ENCODE measurements at regions not wholly inside any gene's neighbourhood (a gene's known extent, or its start where the extent isn't known, plus 50 kb on each side); places are given as distances from the start of the nearest gene placed in this dataset.
"Not testable (repeated sequence)": the region's sequence is repeated elsewhere in the genome, so short reads cannot be mapped to it uniquely, and the experiment has no call there.

GRCh38 chr10:62996516-62996915 is 136.6 kb upstream of the NRBF2 start:
- no peak for ATAC-seq

- no peak for ATAC-seq
Measured at GRCh38 chr10:62993121-62993520, 140.0 kb upstream of the NRBF2 start.

GRCh38 chr10:62992145-62992721 is 140.9 kb upstream of the NRBF2 start:
- no peak for ATAC-seq

- ATAC-seq = no peak
Measured at GRCh38 chr10:62990126-62990525, 143.0 kb upstream of the NRBF2 start.

GRCh38 chr10:62985807-62986600 is 147.1 kb upstream of the NRBF2 start:
- no peak for ATAC-seq

GRCh38 chr10:62981096-62981495 is 152.0 kb upstream of the NRBF2 start:
- ATAC-seq = peak; percentile 37 to 41

- peak; percentile 78 to 82 for ATAC-seq
Measured at GRCh38 chr10:62980687-62981086, 152.4 kb upstream of the NRBF2 start.

DNA sequence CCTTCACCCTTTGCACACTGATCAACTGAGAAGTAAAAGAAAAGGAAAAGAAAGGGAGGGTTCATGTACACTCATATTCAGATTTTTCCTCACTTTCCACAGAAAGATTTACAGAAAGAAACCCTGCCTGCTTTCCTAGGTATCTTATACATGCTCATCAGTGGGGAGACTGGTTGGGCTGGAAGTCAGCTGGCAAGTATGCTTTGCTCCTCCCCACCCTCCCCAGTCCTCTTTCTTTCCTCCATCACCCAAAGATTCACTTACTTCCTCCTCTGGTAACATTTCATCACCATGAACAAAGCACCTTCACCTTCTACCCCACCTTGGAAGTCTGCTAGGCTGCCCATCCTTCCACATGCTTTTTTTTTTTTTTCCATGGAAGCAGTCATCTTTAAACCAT is 153.2 kb upstream of the NRBF2 start:
- no peak for ATAC-seq

GRCh38 chr10:62978482-62978881 is 154.6 kb upstream of the NRBF2 start:
- ATAC-seq = no peak

GRCh38 chr10:62974795-62975194 is 158.3 kb upstream of the NRBF2 start:
- not testable (repeated sequence) for ATAC-seq

DNA sequence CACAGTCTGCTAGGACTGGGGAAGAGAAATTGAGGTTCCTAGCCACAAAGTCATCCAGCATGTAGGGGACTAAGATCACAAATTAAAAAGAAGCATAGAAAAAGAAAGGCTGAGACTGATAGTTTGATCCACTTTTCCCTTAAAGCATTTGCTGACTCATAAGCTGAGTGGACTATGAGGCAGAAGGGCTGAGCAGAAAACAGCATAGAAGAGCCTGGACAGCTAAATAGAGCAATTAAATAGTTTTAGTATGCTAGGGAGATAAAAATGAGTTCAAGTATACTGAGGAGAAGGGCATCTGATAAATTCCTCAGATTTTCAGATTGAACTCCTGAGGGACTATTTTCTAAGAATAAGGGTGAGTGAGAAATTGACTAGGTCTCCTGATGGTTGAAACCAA is 155.9 kb upstream of the EGR2 start:
- no peak for ATAC-seq

DNA sequence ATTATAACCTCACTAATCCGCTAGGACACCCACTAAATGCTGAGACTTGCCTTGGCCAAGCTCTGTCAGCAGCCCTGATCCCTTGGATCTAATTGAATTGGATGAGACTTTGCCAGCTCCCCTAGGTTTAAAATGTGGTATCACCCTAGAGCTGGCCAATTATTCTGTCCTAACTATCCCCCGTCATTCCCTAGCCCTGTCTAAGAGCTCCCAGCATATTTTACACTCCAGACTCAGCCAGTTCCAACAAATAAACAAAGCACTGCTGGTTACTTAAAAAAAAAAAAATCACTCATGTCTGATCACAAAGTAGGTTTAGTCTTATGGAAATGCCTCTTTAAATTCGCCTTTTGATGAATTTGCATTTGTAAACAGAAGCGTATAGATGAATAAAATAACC is 147.9 kb upstream of the EGR2 start:
- ATAC-seq = no peak

DNA sequence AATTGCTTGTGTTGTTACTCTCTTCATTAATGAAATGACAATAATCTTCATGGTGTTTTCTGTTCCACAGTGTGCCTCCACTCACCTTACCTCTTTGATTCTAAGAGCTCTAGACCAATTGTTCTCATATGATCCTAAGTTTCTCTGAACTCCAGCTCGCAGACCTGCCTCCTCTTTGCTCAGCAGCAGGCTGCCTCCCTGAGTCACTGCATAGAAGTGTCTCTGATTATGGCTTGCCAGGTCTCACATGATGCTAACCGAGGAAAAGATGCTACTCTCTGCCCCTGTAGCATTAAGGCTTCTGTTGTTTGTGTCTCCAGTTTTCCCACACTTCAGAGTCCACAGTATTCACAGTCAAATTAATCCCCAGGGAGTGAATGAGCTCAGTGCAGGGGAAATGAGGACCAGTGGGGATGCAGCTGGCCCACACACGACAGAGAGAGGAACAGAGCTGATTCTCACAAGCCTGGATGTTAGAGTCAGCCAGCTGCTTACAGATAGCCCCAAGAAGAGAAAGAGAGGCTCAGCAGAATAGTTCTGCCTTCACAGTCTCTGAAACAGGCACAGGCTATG is 145.9 kb upstream of the EGR2 start:
- no peak for ATAC-seq

DNA sequence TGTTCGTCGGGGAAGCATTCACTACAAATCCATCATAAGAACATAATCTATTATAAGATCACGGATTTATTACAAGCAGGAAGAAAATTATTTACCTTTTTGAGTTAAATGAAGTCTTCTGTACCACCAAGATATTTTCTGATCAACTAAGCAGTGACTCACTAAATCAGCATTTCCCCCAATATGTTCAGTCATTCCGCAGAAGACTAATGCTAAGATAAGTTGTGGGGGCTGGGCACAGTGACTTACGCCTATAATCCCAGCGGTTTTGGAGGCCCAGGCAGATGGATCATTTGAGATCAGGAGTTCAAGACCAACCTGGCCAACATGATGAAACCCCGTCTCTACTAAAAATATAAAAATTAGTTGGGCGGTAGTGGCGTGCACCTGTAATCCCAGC is 144.2 kb upstream of the EGR2 start:
- no peak for ATAC-seq

GRCh38 chr10:62959553-62959952 is 143.4 kb upstream of the EGR2 start:
- no peak for ATAC-seq

GRCh38 chr10:62958980-62959379 is 142.8 kb upstream of the EGR2 start:
- ATAC-seq = no peak

GRCh38 chr10:62946278-62946677 is 130.1 kb upstream of the EGR2 start:
- no peak for ATAC-seq

DNA sequence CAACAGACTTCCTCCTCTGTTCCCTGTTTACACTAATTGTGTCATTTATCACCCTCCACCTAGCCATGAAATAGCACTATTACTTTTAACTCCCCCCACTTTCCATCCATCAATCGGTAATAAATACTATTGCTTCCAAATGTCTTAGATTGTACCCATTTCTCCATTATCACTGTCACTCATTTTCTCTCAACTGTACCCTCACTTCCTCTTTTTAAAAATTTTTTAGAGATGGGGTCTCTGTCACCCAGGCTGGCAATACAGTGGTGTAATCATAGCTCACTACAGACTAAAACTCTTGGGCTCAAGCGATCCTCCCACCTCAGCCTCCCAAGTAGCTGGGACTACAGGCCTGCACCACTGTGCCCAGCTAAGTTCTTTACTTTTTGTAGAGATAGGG is 123.5 kb upstream of the EGR2 start:
- ATAC-seq = no peak

DNA sequence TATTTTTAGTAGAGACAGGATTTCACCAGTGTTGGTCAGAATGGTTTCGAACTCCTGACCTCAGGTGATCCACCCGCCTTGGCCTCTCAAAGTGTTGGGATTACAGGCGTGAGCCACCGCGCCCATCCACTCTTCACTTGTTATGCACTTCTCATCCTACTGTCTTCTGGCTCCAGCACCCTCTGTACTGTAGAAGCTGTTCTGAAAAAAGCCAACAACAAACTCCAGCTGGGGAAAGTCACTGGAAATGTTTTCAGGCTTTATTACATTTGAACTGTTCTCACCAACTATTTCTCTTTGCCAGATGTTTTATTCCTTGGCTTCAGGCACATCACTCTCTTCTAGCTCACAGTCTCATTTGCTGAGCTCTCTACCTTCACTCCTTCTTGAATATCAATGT is 122.5 kb upstream of the EGR2 start:
- no peak for ATAC-seq

- ATAC-seq = no peak
Measured at GRCh38 chr10:62937674-62938073, 121.5 kb upstream of the EGR2 start.

- no peak for ATAC-seq
Measured at GRCh38 chr10:62935022-62935421, 118.9 kb upstream of the EGR2 start.

GRCh38 chr10:62934258-62934657 is 118.1 kb upstream of the EGR2 start:
- no peak for ATAC-seq

- not testable (repeated sequence) for ATAC-seq
Measured at GRCh38 chr10:62928763-62929162, 112.6 kb upstream of the EGR2 start.

- no peak for ATAC-seq
Measured at GRCh38 chr10:62926407-62926806, 110.2 kb upstream of the EGR2 start.

Measured in activated CD4-positive, CD25-positive, alpha-beta regulatory T cell treated with anti-CD3 and anti-CD28 coated beads, Interleukin-2, amount 50 U/mL, for 24 hours (primary cell).